ENCODE measurements at regions not wholly inside any gene's neighbourhood (a gene's known extent, or its start where the extent isn't known, plus 50 kb on each side); places are given as distances from the start of the nearest gene placed in this dataset.

GRCh38 chr6:12369781-12370262, 79.7 kb downstream of the EDN1 start:
- Histone ChIP-seq H3K36me3 (replicated peaks; ENCODE audit: low read depth, low read length) (no peaks in the 10 kb centered on the region), H4K20me1 (ENCODE audit: insufficient read depth, low read length) (no peaks in the 10 kb centered on the region; the same call in 1 of the 2 replicates), H3K9me3 (ENCODE audit: insufficient read depth, low read length) (no peaks in the 10 kb centered on the region), H3K4me1 (ENCODE audit: low read length) (peaks cover 15% of the 10 kb centered on the region), H3K79me2 (ENCODE audit: low read length) (no peaks in the 10 kb centered on the region), H3K27me3 (ENCODE audit: low read depth, low read length) (0 out of 2 replicates have a peak, but pooled peaks cover 3% of the 10 kb centered on the region), H3K4me3 (ENCODE audit: low read length) (peak overlapping the region; percentile 26; the same call in 1 of the 2 replicates), H3K4me2 (ENCODE audit: low read length) (peak overlapping the region; percentile 67), H3K27ac (ENCODE audit: low read length) (no peak overlapping the region), H3K9ac (ENCODE audit: low read length) (no peak overlapping the region), H2AFZ (ENCODE audit: low read depth, low read length) (no peak overlapping the region)
- TF ChIP-seq, protein P1, sequence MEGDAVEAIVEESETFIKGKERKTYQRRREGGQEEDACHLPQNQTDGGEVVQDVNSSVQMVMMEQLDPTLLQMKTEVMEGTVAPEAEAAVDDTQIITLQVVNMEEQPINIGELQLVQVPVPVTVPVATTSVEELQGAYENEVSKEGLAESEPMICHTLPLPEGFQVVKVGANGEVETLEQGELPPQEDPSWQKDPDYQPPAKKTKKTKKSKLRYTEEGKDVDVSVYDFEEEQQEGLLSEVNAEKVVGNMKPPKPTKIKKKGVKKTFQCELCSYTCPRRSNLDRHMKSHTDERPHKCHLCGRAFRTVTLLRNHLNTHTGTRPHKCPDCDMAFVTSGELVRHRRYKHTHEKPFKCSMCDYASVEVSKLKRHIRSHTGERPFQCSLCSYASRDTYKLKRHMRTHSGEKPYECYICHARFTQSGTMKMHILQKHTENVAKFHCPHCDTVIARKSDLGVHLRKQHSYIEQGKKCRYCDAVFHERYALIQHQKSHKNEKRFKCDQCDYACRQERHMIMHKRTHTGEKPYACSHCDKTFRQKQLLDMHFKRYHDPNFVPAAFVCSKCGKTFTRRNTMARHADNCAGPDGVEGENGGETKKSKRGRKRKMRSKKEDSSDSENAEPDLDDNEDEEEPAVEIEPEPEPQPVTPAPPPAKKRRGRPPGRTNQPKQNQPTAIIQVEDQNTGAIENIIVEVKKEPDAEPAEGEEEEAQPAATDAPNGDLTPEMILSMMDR (IDR thresholded peaks at IDR 0.05; ENCODE audit: low read depth, low read length): peak; percentile 28; the same call in 1 of the 2 replicates
- TF ChIP-seq EZH2phosphoT487 (IDR thresholded peaks at IDR 0.05; ENCODE audit: low read depth): no peak

DNA sequence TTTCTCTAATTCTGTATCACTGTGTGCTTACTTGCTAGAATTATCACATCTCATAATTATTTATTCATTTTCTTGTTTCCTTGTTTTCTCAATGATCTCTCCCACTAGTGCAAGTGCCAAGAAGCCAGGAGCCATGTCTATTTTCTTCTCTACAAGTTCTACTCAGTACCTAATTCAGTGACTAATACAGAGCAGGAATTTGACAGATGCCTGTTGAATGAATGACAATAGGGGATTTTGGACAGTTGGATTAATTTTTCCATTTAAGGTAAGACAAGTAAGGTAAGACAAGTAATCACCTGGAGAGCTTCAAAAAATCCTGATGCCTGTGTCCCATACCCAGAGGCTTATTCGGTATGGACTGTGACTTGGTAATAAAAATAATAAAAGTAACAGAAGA, 81.0 kb downstream of the EDN1 start:
- Histone ChIP-seq H3K4me1 (ENCODE audit: low read length) (peaks cover 15% of the 10 kb centered on the region), H3K4me3 (ENCODE audit: low read length) (no peak overlapping the region), H3K36me3 (replicated peaks; ENCODE audit: low read depth, low read length) (no peaks in the 10 kb centered on the region), H4K20me1 (ENCODE audit: insufficient read depth, low read length) (no peaks in the 10 kb centered on the region; the same call in 1 of the 2 replicates), H3K27me3 (ENCODE audit: low read depth, low read length) (0 out of 2 replicates have a peak, but pooled peaks cover 3% of the 10 kb centered on the region), H3K9ac (ENCODE audit: low read length) (no peak overlapping the region), H3K27ac (ENCODE audit: low read length) (no peak overlapping the region), H3K4me2 (ENCODE audit: low read length) (no peak overlapping the region), H3K9me3 (ENCODE audit: insufficient read depth, low read length) (no peaks in the 10 kb centered on the region), H2AFZ (ENCODE audit: low read depth, low read length) (no peak overlapping the region), H3K79me2 (ENCODE audit: low read length) (no peaks in the 10 kb centered on the region)
- TF ChIP-seq, protein P1 (IDR thresholded peaks at IDR 0.05; ENCODE audit: low read depth, low read length): no peak
- no peak for TF ChIP-seq EZH2phosphoT487 (IDR thresholded peaks at IDR 0.05; ENCODE audit: low read depth)

- TF ChIP-seq, protein P1 (IDR thresholded peaks at IDR 0.05; ENCODE audit: low read depth, low read length): no peak
- TF ChIP-seq EZH2phosphoT487 (IDR thresholded peaks at IDR 0.05; ENCODE audit: low read depth): no peak
- H2AFZ ChIP-seq (ENCODE audit: low read depth, low read length): no peak overlapping the region
- H3K4me2 ChIP-seq (ENCODE audit: low read length): no peak overlapping the region
- H3K9ac ChIP-seq (ENCODE audit: low read length): no peak overlapping the region
- H3K27ac ChIP-seq (ENCODE audit: low read length): no peak overlapping the region
- peaks cover 15% of the 10 kb centered on the region for H3K4me1 ChIP-seq (ENCODE audit: low read length)
- H3K9me3 ChIP-seq (ENCODE audit: insufficient read depth, low read length): no peaks in the 10 kb centered on the region
- H3K79me2 ChIP-seq (ENCODE audit: low read length): no peaks in the 10 kb centered on the region
- peaks cover 3% of the 10 kb centered on the region; the same call in 1 of the 2 replicates for H3K27me3 ChIP-seq (ENCODE audit: low read depth, low read length)
- H3K4me3 ChIP-seq (ENCODE audit: low read length): no peak overlapping the region
- no peaks in the 10 kb centered on the region for H3K36me3 ChIP-seq (replicated peaks; ENCODE audit: low read depth, low read length)
- no peaks in the 10 kb centered on the region; the same call in 1 of the 2 replicates for H4K20me1 ChIP-seq (ENCODE audit: insufficient read depth, low read length)
Measured at GRCh38 chr6:12371641-12372146, 81.5 kb downstream of the EDN1 start.

- H3K9me3 ChIP-seq (ENCODE audit: insufficient read depth, low read length): no peaks in the 10 kb centered on the region
- no peaks in the 10 kb centered on the region for H4K20me1 ChIP-seq (ENCODE audit: insufficient read depth, low read length)
- no peak overlapping the region for H2AFZ ChIP-seq (ENCODE audit: low read depth, low read length)
- H3K27ac ChIP-seq (ENCODE audit: low read length): no peak overlapping the region
- H3K27me3 ChIP-seq (ENCODE audit: low read depth, low read length): no peaks in the 10 kb centered on the region; the same call in 1 of the 2 replicates
- no peaks in the 10 kb centered on the region for H3K79me2 ChIP-seq (ENCODE audit: low read length)
- TF ChIP-seq, protein P1 (IDR thresholded peaks at IDR 0.05; ENCODE audit: low read depth, low read length): no peak
- no peak overlapping the region for H3K4me2 ChIP-seq (ENCODE audit: low read length)
- no peak overlapping the region for H3K4me3 ChIP-seq (ENCODE audit: low read length)
- H3K4me1 ChIP-seq (ENCODE audit: low read length): no peaks in the 10 kb centered on the region
- no peak overlapping the region for H3K9ac ChIP-seq (ENCODE audit: low read length)
- H3K36me3 ChIP-seq (replicated peaks; ENCODE audit: low read depth, low read length): no peaks in the 10 kb centered on the region
Measured at GRCh38 chr6:12379181-12379580, 89.0 kb downstream of the EDN1 start.
